Lung (tissue), 11 donors: ENCODE measurements at regions not wholly inside any gene's neighbourhood (a gene's known extent, or its start where the extent isn't known, plus 50 kb on each side); places are given as distances from the start of the nearest gene placed in this dataset.

ENCODE experiments used
- ATAC-seq: fragments of 200-7000 bp; cut with Tn5 transposase; one replicate; pipeline ENCODE4 v1.9.1; 2020; ENCODE audit warnings: moderate number of reproducible peaks; ENCODE audit not compliant: insufficient read depth, low FRiP score
- DNase-seq, 3 donors: peaks; one replicate each; pipeline ENCODE4 v3.0.0-alpha.2; 2013 to 2017
- H3K27ac ChIP-seq, 2 donors: one replicate each; pipeline ENCODE4 v1.5.1; 2013; ENCODE audit warnings: mild to moderate bottlenecking in 2 of 2, moderate library complexity in 2 of 2, control low read depth in 1 of 2, inconsistent platforms in 1 of 2, low read depth in 1 of 2, low read length in 1 of 2
- H3K27me3 ChIP-seq, 3 donors: one replicate each; pipeline ENCODE4 v1.5.1; 2013; ENCODE audit warnings: low read length in 2 of 3; ENCODE audit not compliant: control insufficient read depth in 3 of 3, insufficient read depth in 3 of 3
- H3K36me3 ChIP-seq, 4 donors: one replicate each; pipeline ENCODE4 v1.5.1; 2013; ENCODE audit warnings: low read length in 4 of 4, mild to moderate bottlenecking in 1 of 4, moderate library complexity in 1 of 4; ENCODE audit not compliant: control insufficient read depth in 4 of 4, insufficient read depth in 4 of 4
- H3K4me1 ChIP-seq, 5 donors: one replicate each; pipeline ENCODE4 v1.5.1; 2013; ENCODE audit warnings: low read length in 5 of 5, mild to moderate bottlenecking in 2 of 5, moderate library complexity in 1 of 5; ENCODE audit not compliant: control insufficient read depth in 5 of 5, insufficient read depth in 5 of 5
- H3K4me3 ChIP-seq: one replicate; pipeline ENCODE4 v1.5.1; 2013; ENCODE audit warnings: mild to moderate bottlenecking, control low read depth, moderate library complexity
- H3K9ac ChIP-seq, 2 donors: one replicate each; pipeline ENCODE4 v1.5.1; 2013; ENCODE audit warnings: low read length in 2 of 2, control low read depth in 1 of 2; ENCODE audit not compliant: insufficient read depth in 1 of 2
- H3K9me3 ChIP-seq, 4 donors: one replicate each; pipeline ENCODE4 v1.5.1; 2013; ENCODE audit warnings: low read length in 3 of 4, mild to moderate bottlenecking in 1 of 4, moderate library complexity in 1 of 4; ENCODE audit not compliant: control insufficient read depth in 4 of 4, insufficient read depth in 3 of 4
- CTCF ChIP-seq: IDR thresholded peaks from 2 replicates; pipeline ENCODE4 v1.5.1; 2012; ENCODE audit warnings: mild to moderate bottlenecking; ENCODE audit errors: control extremely low read depth, extremely low read depth
- WGBS, 2 donors: extraction: QIAGEN DNeasy Blood & Tissue Kit; methylation state at CpG; one replicate each; pipeline ENCODE4 v1.1.7; 2013; 5-methylcytosine and 5-hydroxymethylcytosine counted together
- donor health status: control.
- donor health status: control.
- donor health status: Bipolar disorder and iron deficiency.
- donor health status: healthy.
- donor health status: DM: yes; HTN: yes; CAD: no.

- Histone ChIP-seq H3K9ac (no peak overlapping the region), H3K4me1 (no peaks in the 10 kb centered on the region), H3K4me3 (no peak overlapping the region), H3K27ac (no peak overlapping the region), H3K36me3 (no peaks in the 10 kb centered on the region), H3K27me3 (no peaks in the 10 kb centered on the region), H3K9me3 (no peaks in the 10 kb centered on the region)
- DNase-seq (no peak), ATAC-seq (no peak)
- TF ChIP-seq CTCF = no peak
- 77 to 79% methylated on average over 3 of the region's 3 CpGs for WGBS, 2 donors
Measured at GRCh38 chr2:53347269-53347668, 420.3 kb upstream of the CHAC2 start.

DNA sequence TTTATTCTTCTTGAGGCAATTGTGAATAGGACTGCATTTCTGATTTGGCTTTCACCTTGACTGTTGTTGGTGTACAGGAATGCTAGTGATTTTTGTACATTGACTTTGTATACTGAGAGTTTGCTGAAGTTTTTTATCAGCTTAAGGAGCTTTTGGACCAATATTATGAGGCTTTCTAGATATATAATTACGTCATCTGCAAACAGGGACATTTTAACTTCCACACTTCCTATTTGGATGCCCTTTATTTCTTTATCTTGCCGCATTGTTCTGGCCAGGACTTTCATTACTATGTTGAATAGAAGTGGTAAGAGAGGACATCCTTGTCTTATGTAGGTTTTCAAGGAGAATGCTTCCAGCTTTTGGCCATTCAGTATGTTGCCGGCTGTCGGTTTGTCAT, 425.4 kb upstream of the CHAC2 start:
- DNase-seq (no peak), ATAC-seq (no peak)

DNA sequence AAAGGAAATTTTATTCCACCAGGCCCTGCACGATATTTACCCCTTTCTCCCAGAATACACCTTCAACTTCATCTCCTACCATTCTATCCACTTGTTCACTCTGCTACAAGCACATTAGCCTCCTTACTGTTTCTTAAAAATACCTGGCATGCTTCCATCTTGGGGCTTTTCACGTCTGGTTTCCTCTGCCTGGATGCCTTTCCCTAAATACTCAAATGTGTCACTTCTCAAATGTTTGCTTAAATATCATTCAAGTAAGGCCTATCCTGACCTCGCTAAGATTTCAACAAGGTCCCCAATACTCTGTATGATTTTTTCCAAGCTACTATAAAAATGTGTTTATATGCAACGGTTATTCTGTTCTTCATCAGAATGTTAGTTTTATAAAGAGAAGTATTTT, 433.0 kb upstream of the CHAC2 start:
- H3K27ac ChIP-seq = no peak overlapping the region
- no peaks in the 10 kb centered on the region for H3K27me3 ChIP-seq
- H3K9me3 ChIP-seq = no peaks in the 10 kb centered on the region
- H3K4me3 ChIP-seq = no peak overlapping the region
- ATAC-seq (no peak), DNase-seq (no peak)
- H3K36me3 ChIP-seq = no peaks in the 10 kb centered on the region
- H3K9ac ChIP-seq = no peak overlapping the region
- 48 to 55% methylated on average over 4 of the region's 4 CpGs for WGBS, 2 donors
- no peaks in the 10 kb centered on the region for H3K4me1 ChIP-seq
- TF ChIP-seq CTCF = no peak

More for the DNA sequence above, 425.4 kb upstream of the CHAC2 start:
- Histone ChIP-seq H3K9ac (no peak overlapping the region), H3K4me3 (no peak overlapping the region), H3K27me3 (no peaks in the 10 kb centered on the region), H3K4me1 (no peaks in the 10 kb centered on the region), H3K27ac (no peak overlapping the region), H3K9me3 (no peaks in the 10 kb centered on the region), H3K36me3 (no peaks in the 10 kb centered on the region)
- no peak for TF ChIP-seq CTCF
- WGBS, 2 donors = 94 to 95% methylated on average over 4 of the region's 4 CpGs

DNA sequence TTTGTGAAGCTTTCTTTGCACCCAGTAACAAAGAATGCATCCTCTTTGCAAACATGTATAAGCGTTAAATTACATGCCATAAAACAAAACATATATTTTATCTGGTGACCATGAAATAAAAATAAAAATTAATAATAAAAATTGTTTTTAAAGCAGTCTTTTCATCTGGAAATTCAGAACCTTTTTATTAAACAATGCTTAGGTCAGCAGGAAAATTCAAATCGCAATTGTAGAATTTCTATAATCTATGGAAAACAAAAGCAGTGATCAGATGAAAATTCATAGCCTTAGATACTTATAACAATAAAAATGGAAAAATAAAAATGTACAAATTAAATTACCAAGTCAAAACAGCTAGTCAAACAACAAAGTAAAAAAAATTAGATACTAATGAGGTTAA, 435.9 kb upstream of the CHAC2 start:
- Histone ChIP-seq H3K9ac (no peak overlapping the region), H3K4me1 (no peaks in the 10 kb centered on the region), H3K27me3 (no peaks in the 10 kb centered on the region), H3K9me3 (no peaks in the 10 kb centered on the region), H3K36me3 (no peaks in the 10 kb centered on the region), H3K4me3 (no peak overlapping the region), H3K27ac (no peak overlapping the region)
- no peak for TF ChIP-seq CTCF
- WGBS, 2 donors = 94% methylated on average over 2 of the region's 2 CpGs
- no peak for DNase-seq
- no peak for ATAC-seq
